Left cardiac atrium (tissue), 4 donors: ENCODE measurements at regions not wholly inside any gene's neighbourhood (a gene's known extent, or its start where the extent isn't known, plus 50 kb on each side); places are given as distances from the start of the nearest gene placed in this dataset.
A peak's percentile ranks its signal among the peaks of the same experiment; 100 is the strongest.

Experiments used
- ATAC-seq, 2 donors: fragments of 200-7000 bp; cut with Tn5 transposase; one replicate each; pipeline ENCODE4 v1.9.1; 2020; ENCODE audit warnings: mild to moderate bottlenecking in 2 of 2, moderate library complexity in 2 of 2
- DNase-seq: peaks from one replicate; pipeline ENCODE4 v3.0.0-alpha.2; 2020
- intact Hi-C, 2 donors: fragments of 100-400 bp; cut with DNase I; formaldehyde crosslinking; loops; one replicate each; pipeline versions ENCODE4 v1.14.1 to v1.15.1; 2022 to 2023
- donor health status: DM: no; HTN: yes; CAD: no.
- donor health status: DM: no; HTN: yes; CAD: no; lungs with severe emphysema.
- donor health status: DM: yes; HTN: yes; CAD: no.
- donor health status: Dilated cardiomyopathy.

DNA sequence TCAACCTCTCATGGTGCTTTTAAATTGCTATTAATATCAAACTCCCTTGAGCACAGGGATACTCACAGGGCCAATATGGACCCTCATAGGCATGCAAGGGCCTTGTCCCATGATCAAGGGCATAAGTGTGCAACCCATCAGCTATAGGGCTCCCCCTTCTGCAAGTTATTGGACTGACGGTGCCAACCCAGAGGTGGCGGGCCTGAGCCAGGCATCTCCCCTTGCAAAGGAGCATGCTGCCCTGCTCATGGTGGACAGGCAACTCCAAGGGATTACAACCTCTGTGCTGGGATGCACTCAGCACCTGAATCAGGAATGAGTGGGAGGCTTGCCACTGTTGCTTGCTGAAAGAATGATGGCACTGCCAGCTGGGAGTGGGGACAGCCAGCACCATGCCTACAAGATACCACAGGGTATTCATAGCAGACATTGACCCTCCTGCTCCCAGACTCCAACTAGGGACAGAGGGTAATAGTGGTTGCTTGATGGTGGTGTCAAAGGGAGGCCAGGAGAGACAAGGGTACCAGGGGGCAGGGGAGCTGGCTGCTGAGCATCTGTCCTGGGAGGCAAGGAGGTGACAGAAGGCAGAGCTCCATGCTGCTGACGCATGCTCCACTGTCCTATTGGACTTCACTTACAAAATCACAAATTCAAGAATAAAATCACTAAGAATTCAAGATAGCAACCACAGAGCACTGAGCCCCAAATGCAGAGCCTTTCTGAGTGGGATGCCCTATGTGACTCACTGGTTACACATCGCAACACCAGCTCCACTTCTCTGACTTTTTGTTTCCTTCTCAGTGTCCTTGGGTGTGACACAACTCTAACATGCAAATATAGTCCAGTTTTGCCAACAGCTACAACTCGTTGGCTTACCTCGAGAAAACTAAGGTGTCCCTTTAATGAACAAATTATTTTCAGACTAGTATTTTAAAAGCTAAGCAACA, 157.1 kb upstream of the CCDC150 start:
- intact Hi-C loops = no loop called here
- ATAC-seq (peak in 1 of 2 donors; percentile 27), DNase-seq (no peak)

- ATAC-seq = peak in 1 of 2 donors; percentile 54
- intact Hi-C loops = no loop called here
- no peak for DNase-seq
Observed at GRCh38 chr2:196486146-196486545, 153.4 kb upstream of the CCDC150 start.

GRCh38 chr2:196487417-196487816, 152.1 kb upstream of the CCDC150 start:
- DNase-seq = no peak
- intact Hi-C loops = no loop called here
- peak in 1 of 2 donors; percentile 50 for ATAC-seq

DNA sequence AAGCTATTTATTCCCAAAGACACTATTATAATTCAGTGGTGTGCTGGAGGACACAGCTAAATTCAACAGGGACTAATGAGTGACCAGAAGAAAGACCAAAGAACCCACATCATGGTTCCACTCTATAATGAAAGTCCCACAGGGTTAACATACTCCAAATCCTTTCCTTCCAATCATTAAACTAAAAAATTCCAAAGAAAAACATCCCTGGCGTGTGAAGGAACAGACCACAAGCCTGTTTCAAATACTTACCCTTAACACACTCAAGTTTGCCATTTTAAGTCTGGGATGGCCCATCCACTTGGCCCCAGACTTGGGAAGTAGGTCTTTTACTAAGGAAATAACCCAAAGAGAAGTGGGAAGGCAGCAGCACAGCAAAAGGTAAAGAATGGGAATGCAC, 150.1 kb upstream of the CCDC150 start:
- ATAC-seq = no peak
- no peak for DNase-seq
- intact Hi-C loops = no loop called here

GRCh38 chr2:196492946-196493345, 146.6 kb upstream of the CCDC150 start:
- ATAC-seq = no peak
- DNase-seq = no peak
- intact Hi-C loops = no loop called here

DNA sequence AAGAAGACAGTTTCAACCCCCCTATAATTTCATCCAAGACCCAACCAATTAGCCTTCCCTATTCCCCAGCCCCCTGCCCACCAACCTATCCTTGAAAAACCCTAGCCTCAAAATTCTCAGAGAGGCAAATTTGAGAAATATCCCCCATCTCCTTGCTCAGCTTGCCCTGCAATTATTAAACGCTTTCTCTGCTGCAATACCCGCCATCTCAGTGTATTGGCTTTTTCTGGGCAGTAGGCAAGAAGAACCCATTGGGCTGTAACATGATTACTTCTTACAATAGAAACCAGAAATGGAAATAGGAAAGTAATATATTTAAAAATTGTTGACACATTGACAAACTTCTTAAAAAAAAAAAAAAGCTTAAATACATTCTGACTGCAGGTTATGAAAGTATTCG, 140.6 kb upstream of the CCDC150 start:
- no peak for ATAC-seq
- intact Hi-C loops = no loop called here
- DNase-seq = no peak

DNA sequence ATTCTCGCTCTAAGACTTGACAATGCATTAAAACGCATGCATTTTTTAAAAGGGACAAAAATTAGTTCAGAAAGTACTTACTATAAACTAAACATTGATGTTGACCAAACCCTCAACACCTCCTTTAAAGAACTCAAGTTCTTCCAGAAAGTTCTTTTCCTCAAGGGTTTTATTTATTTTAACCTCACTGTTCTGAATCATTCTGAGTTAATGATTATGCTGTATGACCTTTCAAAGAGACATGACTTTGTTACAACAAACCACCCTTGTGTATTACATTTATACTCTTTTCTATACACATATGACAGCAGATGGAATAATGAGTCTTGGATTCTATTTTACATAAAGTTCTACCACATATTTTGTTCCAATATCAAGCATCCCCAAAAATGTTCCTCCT, 139.8 kb upstream of the CCDC150 start:
- intact Hi-C loops = no loop called here
- DNase-seq (no peak), ATAC-seq (no peak)

- DNase-seq (no peak), ATAC-seq (no peak)
- intact Hi-C loops = no loop called here
Observed at GRCh38 chr2:196500686-196501431, 138.7 kb upstream of the CCDC150 start.

DNA sequence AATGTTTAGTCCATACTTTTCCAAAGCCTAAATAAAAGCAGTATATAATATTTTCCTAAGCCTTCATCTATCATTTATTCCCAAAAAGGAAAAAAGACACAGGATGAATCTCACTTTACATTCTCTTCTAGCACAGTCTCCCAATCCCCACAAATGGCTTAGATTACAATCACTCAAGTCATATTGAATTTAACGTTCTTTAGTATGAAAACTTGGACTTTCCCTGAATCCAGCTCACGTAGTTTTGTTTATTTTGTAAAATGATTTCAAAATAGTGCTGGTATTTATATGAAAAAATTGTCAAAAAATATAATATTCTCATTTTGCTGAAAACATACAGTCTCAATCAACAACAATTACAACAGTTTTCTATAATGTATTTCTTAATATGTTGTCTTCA, 137.7 kb upstream of the CCDC150 start:
- intact Hi-C loops = no loop called here
- DNase-seq (no peak), ATAC-seq (no peak)

DNA sequence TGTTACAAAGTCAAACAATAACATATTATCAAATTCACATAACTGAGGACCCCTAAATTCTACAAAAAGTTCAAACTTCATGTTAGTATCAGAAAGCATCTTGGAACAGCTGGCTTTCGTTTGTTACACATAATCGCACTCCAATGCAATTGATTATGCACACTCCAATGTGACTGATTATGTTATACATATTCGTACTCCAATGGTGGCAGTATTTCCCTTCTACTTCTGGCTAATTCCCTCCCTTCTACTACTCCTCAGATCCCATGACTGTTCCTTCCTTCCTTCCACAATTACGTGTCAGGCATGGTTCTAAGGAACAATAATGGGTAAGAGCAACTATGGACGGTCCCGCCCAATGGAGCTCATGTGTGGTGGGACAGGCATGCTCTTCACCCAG, 137.1 kb upstream of the CCDC150 start:
- DNase-seq = no peak
- no peak for ATAC-seq
- intact Hi-C loops = no loop called here

- ATAC-seq (no peak), DNase-seq (no peak)
Observed at GRCh38 chr2:196503398-196503797, 136.1 kb upstream of the CCDC150 start.

GRCh38 chr2:196504788-196505187, 134.7 kb upstream of the CCDC150 start:
- ATAC-seq (no peak), DNase-seq (no peak)
- intact Hi-C loops = no loop called here

More at GRCh38 chr2:196503398-196503797, 136.1 kb upstream of the CCDC150 start:
- intact Hi-C loops = no loop called here

DNA sequence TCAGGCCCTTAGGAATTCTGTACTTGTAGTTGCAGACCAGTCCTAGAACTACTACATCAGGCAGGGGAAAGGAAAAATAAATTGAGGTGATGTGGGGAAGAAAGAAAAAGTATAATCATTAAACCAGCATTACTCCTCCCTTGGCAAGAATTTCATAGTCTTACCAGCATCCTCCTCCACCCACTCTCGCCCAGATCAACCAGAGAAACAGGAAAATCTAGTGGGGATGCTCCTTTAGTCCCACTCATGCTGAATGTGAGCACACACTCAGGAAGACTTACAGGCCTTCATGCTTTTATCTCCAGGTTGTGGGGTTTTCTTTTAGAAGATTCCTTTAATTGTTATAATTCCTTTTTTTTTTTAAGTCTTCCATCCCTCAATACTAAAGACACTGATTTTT, 129.3 kb upstream of the CCDC150 start:
- DNase-seq (no peak), ATAC-seq (no peak)
- intact Hi-C loops = no loop called here

DNA sequence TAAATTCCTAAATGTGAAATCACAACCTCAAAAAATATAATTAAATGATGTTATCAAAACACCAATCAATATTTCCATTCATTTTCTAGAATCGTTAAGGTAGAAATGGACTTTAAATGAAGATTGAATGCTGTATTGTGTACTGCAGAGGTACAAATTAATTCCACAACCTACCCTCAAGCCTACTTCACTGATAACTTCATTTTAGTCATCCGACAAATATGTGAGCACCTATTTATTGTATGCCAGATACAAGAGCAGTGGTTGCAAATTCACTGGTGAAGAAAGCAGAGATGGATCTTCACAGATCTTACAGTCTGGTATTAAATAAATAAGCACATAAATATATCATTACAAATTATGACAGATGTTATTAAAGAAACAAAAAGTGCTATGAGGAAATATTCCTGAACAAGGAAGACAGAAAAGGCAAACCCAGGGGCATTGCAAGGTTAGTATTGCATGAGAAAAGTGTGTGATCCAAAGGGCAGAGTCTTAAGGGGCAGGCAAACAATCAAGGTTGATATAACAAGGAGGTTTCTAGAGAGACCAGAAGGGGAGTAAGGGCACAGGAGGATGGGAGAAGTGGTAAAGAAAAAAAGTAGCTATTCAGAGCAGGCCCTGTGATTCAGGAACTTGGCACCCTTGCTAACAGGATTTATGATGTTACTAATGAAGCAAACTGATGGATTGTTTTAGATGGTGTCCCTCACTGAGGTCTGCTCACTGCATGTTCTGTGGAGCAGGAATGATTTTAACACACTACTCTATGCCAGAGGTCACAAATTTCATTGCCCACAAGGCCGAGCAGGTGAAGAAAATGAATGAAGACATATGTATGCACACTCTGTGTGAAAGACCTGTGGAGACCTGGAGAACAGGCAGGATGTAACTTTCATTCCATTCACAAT, 128.0 kb upstream of the CCDC150 start:
- ATAC-seq (no peak), DNase-seq (no peak)
- intact Hi-C loops = no loop called here

DNA sequence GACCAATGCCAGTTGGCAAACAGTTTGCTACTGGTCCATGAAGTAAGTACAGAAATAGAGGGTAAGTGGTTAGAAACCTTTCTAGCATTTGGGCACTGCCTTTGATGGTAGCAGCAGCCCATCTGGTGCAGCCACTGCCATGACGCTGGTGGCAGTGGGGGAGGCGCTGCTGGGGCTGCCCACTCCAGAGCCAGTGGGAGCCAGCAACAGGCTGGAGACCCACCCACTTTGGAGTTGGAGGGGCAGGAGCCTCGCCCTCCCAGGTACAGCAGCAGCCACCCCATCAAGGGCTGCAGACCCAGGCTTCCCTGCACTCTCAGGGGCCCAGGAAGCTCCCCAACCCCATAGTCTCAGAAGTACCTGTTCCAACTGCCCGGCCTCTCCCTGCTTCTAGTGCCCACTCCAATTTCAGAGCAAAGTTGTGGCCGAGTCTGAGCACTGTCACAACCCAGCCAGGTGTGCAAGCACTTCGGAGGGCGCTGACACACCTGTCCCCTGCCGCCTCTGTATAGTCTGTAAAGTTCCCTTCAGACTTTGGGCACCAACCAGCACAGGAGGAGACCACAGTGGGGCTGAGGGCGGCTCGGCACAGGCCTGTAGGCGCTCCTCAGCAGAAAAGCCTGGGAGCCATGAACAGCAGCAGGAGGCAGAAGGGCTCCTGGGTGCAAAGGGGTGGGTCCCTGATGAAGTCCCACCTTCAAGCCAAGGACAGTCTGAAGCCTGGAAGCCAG, 125.6 kb upstream of the CCDC150 start:
- peak in 1 of 2 donors; percentile 14 for ATAC-seq
- DNase-seq = no peak
- intact Hi-C loops = no loop called here

DNA sequence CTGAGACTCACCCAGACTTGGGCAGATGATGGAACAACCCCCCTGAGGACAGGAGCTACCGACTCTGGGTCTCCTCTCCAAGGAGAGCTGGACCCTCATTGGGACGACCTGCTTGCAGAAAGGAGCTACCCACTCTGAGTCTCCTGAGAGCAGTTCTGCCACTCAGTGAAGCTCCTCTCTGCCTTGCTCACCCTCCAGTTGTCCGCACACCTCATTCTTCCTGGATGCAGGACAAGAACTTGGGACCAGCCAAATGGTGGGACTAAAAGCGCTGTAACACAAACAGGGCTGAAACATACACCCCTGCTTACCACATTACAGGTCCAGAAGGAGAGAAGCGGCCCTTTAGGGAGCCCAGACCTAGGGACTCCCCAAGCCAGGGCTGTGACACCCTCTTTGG, 124.9 kb upstream of the CCDC150 start:
- DNase-seq (no peak), ATAC-seq (peak; percentile 7 to 14)
- intact Hi-C loops = no loop called here

DNA sequence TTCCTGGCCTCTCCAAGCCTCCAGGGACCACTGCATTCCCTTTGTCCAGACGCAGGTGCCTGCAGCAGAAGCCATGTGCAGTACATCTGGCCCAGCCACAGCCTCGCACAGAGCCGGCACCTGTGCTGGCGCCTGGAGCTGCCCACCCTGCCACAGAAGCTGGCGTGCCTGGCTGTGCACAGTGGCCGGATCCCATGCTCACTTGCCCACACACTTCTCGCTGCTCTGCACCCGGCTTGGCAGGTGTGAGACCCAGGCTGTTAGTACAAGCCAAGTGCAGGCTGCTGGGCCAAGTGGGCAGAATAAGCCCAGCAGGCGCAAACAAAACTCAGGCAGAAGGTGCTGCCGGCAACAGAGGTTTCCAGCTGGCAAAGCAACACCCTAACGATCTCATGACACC, 124.5 kb upstream of the CCDC150 start:
- ATAC-seq (peak; percentile 70 to 84), DNase-seq (peak; percentile 28)
- intact Hi-C loops = no loop called here

- intact Hi-C loops = no loop called here
- no peak for DNase-seq
- ATAC-seq = no peak
Observed at GRCh38 chr2:196515608-196516007, 123.9 kb upstream of the CCDC150 start.

- no peak for DNase-seq
- intact Hi-C loops = no loop called here
- no peak for ATAC-seq
Observed at GRCh38 chr2:196516564-196516963, 123.0 kb upstream of the CCDC150 start.
